NCI-H345 treated with DMSO at 0.1 percent for 48 hours (cell line): ENCODE measurements at regions not wholly inside any gene's neighbourhood (a gene's known extent, or its start where the extent isn't known, plus 50 kb on each side); places are given as distances from the start of the nearest gene placed in this dataset.
"Not testable (repeated sequence)": the region's sequence is repeated elsewhere in the genome, so short reads cannot be mapped to it uniquely, and the experiment has no call there.

Experiments
- DNase-seq: peaks from one replicate; lab custom pipeline; 2025; ENCODE audit not compliant: unreplicated experiment; lab: John Stamatoyannopoulos, UW

- DNase-seq = no peak
Observed at GRCh38 chr5:124622851-124623250, 123.6 kb downstream of the ZNF608 start.

- DNase-seq = no peak
Observed at GRCh38 chr5:124621279-124621678, 125.2 kb downstream of the ZNF608 start.

GRCh38 chr5:124620743-124621142, 125.7 kb downstream of the ZNF608 start:
- DNase-seq = no peak

GRCh38 chr5:124619121-124619520, 127.3 kb downstream of the ZNF608 start:
- no peak for DNase-seq

GRCh38 chr5:124617787-124618186, 128.7 kb downstream of the ZNF608 start:
- no peak for DNase-seq

GRCh38 chr5:124614836-124615385, 131.5 kb downstream of the ZNF608 start:
- no peak for DNase-seq

GRCh38 chr5:124614105-124614504, 132.3 kb downstream of the ZNF608 start:
- DNase-seq = no peak

GRCh38 chr5:124613273-124613953, 133.0 kb downstream of the ZNF608 start:
- no peak for DNase-seq

GRCh38 chr5:124612023-124612422, 134.4 kb downstream of the ZNF608 start:
- DNase-seq = no peak

- DNase-seq = not testable (repeated sequence)
Observed at GRCh38 chr5:124611262-124611661, 135.2 kb downstream of the ZNF608 start.

- not testable (repeated sequence) for DNase-seq
Observed at GRCh38 chr5:124609685-124610084, 136.8 kb downstream of the ZNF608 start.

GRCh38 chr5:124606543-124606942, 139.9 kb downstream of the ZNF608 start:
- no peak for DNase-seq

- no peak for DNase-seq
Observed at GRCh38 chr5:124606093-124606492, 140.3 kb downstream of the ZNF608 start.

GRCh38 chr5:124605541-124605940, 140.9 kb downstream of the ZNF608 start:
- no peak for DNase-seq

- DNase-seq = no peak
Observed at GRCh38 chr5:124604419-124604818, 142.0 kb downstream of the ZNF608 start.

- DNase-seq = no peak
Observed at GRCh38 chr5:124602925-124603650, 143.4 kb downstream of the ZNF608 start.

GRCh38 chr5:124599028-124599973, 147.1 kb downstream of the ZNF608 start:
- DNase-seq = no peak

- no peak for DNase-seq
Observed at GRCh38 chr5:124596595-124597421, 149.6 kb downstream of the ZNF608 start.

- no peak for DNase-seq
Observed at GRCh38 chr5:124593952-124594351, 152.5 kb downstream of the ZNF608 start.

GRCh38 chr5:124592891-124593290, 153.5 kb downstream of the ZNF608 start:
- no peak for DNase-seq
